ENCODE measurements at regions not wholly inside any gene's neighbourhood (a gene's known extent, or its start where the extent isn't known, plus 50 kb on each side); places are given as distances from the start of the nearest gene placed in this dataset.

- DNase-seq (ENCODE audit: low spot score) = no peak
Observed at GRCh38 chr10:57880446-57881227, 387.1 kb downstream of the IPMK start.

- no peak for DNase-seq (ENCODE audit: low spot score)
Observed at GRCh38 chr10:57874810-57875209, 392.9 kb downstream of the IPMK start.

- no peak for DNase-seq (ENCODE audit: low spot score)
Observed at GRCh38 chr10:57867241-57867640, 400.5 kb downstream of the IPMK start.

- DNase-seq (ENCODE audit: low spot score) = no peak
Observed at GRCh38 chr10:57864765-57865680, 402.7 kb downstream of the IPMK start.

GRCh38 chr10:57849691-57850357 is 417.9 kb downstream of the IPMK start:
- DNase-seq (ENCODE audit: low spot score) = no peak

GRCh38 chr10:57846307-57847065 is 421.2 kb downstream of the IPMK start:
- no peak for DNase-seq (ENCODE audit: low spot score)

- no peak for DNase-seq (ENCODE audit: low spot score)
Observed at GRCh38 chr10:57844387-57844998, 423.2 kb downstream of the IPMK start.

- no peak for DNase-seq (ENCODE audit: low spot score)
Observed at GRCh38 chr10:57830877-57831560, 436.7 kb downstream of the IPMK start.

- no peak for DNase-seq (ENCODE audit: low spot score)
Observed at GRCh38 chr10:57825015-57825414, 442.7 kb downstream of the IPMK start.

GRCh38 chr10:57823398-57823797 is 444.3 kb downstream of the IPMK start:
- DNase-seq (ENCODE audit: low spot score) = no peak

- no peak for DNase-seq (ENCODE audit: low spot score)
Observed at GRCh38 chr10:57822965-57823364, 444.7 kb downstream of the IPMK start.

- no peak for DNase-seq (ENCODE audit: low spot score)
Observed at GRCh38 chr10:57818522-57818921, 449.2 kb downstream of the IPMK start.

GRCh38 chr10:57817741-57818140 is 450.0 kb downstream of the IPMK start:
- DNase-seq (ENCODE audit: low spot score) = no peak

- no peak for DNase-seq (ENCODE audit: low spot score)
Observed at GRCh38 chr10:57815949-57816348, 451.7 kb downstream of the IPMK start.

- no peak for DNase-seq (ENCODE audit: low spot score)
Observed at GRCh38 chr10:57809961-57810360, 457.7 kb downstream of the IPMK start.

GRCh38 chr10:57807906-57808305 is 459.8 kb downstream of the IPMK start:
- DNase-seq (ENCODE audit: low spot score) = no peak

- DNase-seq (ENCODE audit: low spot score) = no peak
Observed at GRCh38 chr10:57806675-57807074, 461.0 kb downstream of the IPMK start.

GRCh38 chr10:57799625-57800024 is 468.1 kb downstream of the IPMK start:
- no peak for DNase-seq (ENCODE audit: low spot score)

- no peak for DNase-seq (ENCODE audit: low spot score)
Observed at GRCh38 chr10:57798830-57799229, 468.9 kb downstream of the IPMK start.

GRCh38 chr10:57791546-57791945 is 476.1 kb downstream of the IPMK start:
- DNase-seq (ENCODE audit: low spot score) = no peak
